NCI-H226 (cell line): ENCODE measurements at regions not wholly inside any gene's neighbourhood (a gene's known extent, or its start where the extent isn't known, plus 50 kb on each side); places are given as distances from the start of the nearest gene placed in this dataset.
"Not testable (repeated sequence)": the region's sequence is repeated elsewhere in the genome, so short reads cannot be mapped to it uniquely, and the experiment has no call there.

Experiments used
- DNase-seq: peaks from one replicate; pipeline ENCODE4 v3.0.0-alpha.2; 2015

- DNase-seq, result no peak
These were observed 519.1 kb downstream of the RNF144A start for GRCh38 chr2:7436096-7436906.

DNA sequence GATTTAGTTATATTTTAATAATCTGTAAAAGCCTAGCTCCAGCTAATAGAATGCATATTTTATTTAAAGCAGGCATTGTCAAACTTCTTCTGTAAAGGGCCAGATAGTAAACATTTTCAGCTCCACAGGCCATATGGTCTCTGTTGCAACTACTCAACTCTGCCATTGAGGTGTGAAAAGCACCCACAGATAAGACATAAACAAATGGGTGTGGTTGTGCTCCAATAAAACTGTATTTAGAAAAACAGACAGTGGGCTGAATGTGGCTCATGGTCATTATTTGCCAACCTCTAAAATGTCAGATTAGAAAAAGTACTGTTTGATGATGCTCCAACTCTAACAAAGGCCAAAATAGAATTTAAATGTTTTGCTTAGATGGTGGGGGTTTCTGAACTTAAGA is 519.9 kb downstream of the RNF144A start:
- DNase-seq, result no peak

DNA sequence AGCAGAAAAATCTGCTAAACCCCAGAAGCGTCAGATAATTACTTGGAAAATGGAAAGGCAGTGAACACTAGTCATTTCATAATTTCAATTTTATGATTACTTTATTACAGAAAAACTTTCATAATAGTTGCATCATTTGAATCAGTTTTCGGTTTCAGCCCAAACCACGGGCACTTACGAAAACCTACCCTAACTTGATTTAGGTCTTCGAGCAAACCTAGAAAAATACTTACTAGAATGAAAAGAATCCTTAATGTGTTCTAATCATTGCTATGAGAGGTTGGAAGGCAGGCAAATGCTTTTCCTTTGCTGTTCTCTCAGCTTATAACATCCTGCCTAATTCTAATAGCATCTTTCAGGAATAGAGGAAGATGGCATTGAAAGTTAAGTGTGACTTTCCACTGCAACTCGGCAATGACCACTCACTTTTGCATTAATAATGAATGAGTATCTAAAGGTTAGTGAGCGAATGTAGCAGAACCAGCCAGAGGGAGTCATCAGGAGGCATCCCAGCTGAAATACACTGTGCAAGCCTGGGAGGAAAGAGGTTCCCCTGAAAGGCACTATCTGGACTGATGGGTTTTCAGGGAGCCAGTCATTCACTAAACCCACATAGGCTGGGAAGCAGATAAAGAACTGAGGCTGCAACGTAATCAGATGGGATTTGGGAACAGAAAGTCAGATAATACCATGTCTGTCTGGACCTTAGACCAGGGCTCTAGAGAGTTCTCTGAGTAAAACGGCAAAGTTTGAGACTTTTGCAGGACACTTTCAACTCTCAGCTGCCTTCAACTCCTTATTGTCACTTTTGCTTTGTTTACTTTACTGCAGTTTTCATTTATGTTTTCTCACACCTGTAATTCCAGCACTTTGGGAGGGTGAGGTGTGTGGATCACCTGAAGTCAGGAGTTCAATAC is 520.8 kb downstream of the RNF144A start:
- DNase-seq, result no peak

DNA sequence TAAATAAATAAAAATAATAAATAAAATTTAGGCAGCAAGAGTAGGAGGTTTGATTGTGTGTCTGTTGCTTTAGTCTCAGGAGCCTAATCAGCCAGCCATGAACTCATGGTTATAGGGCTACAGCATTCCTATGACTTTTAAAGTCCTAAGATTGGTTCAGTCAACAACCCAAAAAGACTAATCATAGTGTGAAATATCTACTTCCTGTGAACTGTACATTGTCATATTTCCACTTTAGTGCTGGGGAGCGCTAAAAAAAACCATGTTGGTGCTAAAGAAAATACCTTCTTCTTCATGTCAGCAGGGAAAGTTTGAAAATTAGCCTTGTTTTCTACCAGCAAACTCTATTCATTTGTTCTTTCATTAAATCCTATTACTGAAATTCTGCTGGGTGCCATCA is 521.6 kb downstream of the RNF144A start:
- no peak for DNase-seq

GRCh38 chr2:7440977-7441376 is 523.8 kb downstream of the RNF144A start:
- no peak for DNase-seq

DNA sequence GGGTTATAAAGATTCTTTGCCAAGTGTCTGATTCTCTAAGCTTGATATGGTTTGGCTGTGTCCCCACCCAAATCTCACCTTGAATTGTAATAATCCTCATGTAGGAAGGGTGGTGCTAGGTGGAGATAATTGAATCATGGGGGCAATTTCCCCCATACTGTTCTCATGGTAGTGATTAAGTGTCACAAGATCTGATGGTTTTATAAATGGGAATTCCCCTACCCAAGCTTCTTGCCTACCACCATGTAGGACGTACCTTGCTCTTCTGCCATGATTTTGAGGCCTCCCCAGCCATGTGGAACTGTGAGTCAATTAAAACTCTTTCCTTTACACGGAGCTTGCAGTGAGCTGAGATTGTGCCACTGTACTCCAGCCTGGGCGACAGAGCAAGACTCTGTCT is 524.6 kb downstream of the RNF144A start:
- not testable (repeated sequence) for DNase-seq

- DNase-seq, result no peak
These were observed 527.4 kb downstream of the RNF144A start for GRCh38 chr2:7444626-7445025.

DNA sequence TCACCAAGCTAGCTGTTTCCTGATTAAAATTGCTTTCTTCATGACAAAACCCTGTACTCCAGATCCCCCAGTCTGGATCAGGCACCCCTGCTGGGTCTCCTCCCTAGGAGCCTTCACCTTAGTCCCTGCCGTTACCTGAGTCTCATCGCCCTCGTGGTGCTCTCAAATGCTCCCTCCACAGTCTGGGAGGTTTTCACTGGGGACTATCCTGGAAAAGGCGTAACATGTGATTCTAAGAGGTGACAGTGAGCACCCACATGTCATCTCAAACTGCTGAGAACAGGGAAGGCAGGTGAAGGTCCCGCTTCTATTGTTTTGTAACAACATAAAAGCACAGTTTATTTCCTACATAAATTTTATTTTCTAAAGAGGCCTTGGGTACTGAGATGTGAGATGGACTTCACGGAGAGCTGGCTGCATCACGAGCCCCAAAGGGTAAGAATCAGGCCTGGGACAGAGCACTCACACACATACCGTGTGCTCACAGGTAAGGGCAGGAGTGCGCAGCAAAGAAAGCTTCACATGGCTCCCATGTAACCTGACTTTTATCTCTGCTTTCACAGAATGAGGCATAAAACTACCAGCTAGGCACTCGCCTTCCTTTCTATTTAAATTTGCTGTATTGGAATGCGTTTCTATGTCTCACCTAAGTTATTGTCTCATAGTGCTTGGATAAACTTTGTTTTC is 531.5 kb downstream of the RNF144A start:
- DNase-seq, result no peak

GRCh38 chr2:7449298-7449697 is 532.1 kb downstream of the RNF144A start:
- no peak for DNase-seq

DNA sequence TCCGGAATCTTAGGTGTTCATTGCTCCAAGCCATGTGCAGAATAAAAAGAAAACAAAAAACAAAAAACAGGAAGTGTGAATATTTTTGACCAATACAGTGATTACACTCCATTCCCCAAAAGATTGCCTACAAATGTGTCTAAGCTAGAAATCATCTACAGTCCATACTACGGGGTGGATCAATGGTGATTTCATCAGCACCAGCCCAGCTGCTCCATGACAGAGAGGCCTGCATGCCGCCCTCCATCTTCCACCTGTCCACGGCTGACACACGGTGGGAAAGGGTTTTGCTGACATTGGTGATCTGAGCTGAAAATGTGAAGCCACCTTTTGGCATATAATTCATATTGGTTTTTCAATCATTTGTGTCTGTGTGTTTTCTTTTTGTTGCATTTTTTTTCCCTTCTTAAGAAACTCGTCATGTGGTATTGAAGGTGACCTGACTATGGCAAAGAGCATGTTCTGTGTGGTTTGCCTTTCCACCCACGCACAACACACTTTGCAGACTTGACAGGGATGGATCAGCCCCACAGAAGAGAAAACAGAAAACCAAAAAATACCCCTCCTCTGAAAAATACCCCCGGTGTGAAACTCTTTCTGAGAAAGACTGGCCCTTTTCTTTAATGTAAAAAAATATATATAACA is 533.1 kb downstream of the RNF144A start:
- no peak for DNase-seq

GRCh38 chr2:7450833-7451190 is 533.6 kb downstream of the RNF144A start:
- DNase-seq, result no peak

DNA sequence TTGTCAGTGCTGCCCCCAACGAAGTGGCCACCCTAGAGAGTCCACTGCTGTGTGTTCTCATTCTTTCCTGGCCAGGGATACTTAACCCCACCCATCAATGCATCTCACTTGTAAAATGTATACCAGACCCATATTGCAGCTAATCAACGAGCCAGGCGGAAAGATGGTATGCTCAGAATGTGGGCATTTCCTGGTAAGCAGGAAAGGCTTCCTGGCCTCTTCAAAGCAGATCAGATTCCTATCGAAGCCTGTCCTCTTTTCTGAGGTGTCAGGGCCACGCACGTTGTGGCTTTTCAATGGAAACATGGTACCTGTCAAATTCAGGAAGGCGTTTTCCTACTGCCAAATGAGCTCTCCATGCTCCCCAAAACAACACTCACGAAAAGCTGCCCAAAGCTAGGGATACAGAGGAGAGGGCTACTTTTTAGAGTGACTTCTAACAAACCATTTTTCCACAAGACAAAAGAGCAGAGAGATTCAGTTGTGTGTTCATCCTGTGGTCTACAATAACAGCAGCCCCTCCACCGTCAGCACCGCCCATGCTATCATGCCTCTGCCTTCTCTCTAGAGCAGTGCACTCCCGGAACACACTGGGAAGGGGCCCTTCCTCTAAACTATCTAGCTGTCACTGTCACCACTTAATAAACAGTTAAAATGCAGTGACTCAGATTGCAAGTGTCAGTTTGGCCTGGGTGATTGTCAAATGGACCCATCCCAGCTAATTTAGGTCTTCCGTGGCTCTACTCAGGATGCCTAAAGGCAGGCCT is 535.1 kb downstream of the RNF144A start:
- DNase-seq, result no peak

- DNase-seq, result no peak
These were observed 537.4 kb downstream of the RNF144A start for GRCh38 chr2:7454592-7454991.

- no peak for DNase-seq
These were observed 539.5 kb downstream of the RNF144A start for GRCh38 chr2:7456762-7457161.

DNA sequence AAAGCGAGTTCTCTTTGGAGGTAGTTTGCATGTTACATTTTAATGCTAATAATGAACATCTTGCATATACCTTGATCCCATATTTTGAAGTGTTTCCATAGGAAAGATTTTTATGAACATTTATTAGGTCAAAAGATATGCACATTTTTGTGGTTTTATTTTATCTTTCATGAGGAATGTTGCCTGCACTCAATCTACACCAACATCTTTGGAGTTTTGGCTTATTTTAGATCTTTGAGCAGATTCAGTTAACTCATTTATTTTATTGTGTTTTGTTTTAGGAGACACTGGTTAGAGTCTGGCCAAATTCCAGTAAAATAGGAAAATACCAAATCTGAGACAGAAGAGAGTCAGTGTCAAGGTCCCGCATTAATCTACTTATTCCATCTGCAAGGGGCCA is 540.9 kb downstream of the RNF144A start:
- DNase-seq, result no peak

GRCh38 chr2:7467782-7468447 is 550.7 kb downstream of the RNF144A start:
- DNase-seq, result no peak

DNA sequence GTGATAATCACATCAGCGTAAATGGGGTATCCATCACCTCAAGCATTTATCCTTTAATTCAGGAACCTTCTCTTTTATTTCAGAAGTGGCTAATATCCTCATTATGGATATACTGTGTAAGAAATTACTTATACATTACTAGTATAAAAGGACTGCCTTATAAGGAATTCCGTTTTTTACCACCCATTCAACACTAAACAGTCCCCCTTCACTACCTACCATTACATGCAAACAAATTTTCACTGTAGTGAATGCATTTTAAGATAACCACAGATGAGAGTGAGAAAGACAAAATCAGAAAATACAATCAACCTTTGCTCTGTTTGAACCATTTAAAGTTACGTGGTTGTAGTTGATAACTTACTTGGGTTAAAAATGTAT is 551.2 kb downstream of the RNF144A start:
- DNase-seq, result no peak

- DNase-seq, result no peak
These were observed 551.7 kb downstream of the RNF144A start for GRCh38 chr2:7468955-7469354.

DNA sequence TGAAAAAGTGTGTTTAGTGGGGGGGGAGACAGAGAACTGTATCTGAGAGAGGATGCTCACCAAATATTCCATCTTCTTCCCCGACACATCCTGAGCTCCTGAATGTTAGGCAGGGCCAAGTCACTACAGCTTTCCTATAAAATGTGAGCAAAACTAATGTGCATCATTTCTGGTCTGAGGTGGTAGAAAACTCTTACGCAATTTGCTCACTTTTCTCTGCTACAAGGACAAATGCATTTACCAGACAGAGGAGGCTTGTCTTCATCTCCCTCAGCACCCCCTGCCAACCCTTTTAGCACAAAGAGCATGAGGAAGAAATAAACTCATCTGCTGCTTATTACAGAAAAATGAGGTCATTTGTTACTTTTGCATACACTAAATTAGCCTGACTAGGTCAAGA is 554.0 kb downstream of the RNF144A start:
- no peak for DNase-seq

DNA sequence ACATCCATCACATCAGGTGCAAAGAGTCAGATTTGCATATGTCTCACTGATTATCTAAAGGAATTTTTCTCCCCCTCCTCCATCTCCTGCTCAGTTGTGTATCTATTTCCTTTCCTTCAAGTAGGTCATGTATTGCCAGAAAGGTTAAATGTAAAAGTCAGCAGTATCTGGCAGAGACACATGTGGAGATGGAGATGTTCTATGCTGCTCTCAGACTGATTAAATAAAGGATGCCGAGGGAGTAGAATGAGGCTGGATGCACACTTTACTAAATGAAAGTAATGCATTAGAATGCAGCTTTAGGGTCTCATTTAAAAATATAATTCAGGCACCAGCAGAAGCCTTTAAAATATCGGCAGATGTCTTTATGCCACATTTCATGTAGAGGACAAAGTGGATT is 555.3 kb downstream of the RNF144A start:
- no peak for DNase-seq

GRCh38 chr2:7473135-7473771 is 556.0 kb downstream of the RNF144A start:
- no peak for DNase-seq
